NCI-H2196 (cell line): ENCODE measurements at regions not wholly inside any gene's neighbourhood (a gene's known extent, or its start where the extent isn't known, plus 50 kb on each side); places are given as distances from the start of the nearest gene placed in this dataset.
"Not testable (repeated sequence)": the region's sequence is repeated elsewhere in the genome, so short reads cannot be mapped to it uniquely, and the experiment has no call there.

Experiments used
- DNase-seq: peaks from one replicate; lab custom pipeline; 2025; ENCODE audit not compliant: unreplicated experiment; lab: John Stamatoyannopoulos, UW

DNA sequence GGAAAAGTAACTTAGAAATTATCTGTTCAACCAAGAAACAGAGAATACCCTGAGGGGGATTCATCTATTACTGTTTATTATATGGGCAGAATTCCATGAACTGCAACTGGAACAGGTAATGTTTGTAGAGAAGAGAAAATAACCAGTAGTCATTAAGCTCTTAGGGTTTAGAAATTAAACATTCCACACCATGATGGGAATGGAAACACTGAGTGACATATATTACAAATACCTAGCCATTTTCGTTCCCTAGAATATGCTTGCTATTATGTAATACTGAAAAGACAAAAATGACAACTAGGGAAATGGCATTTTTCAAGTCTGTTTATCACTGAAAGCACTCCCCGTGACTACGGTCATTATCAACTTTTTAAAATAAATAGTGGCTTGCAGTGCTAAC lies 1007.4 kb downstream of the GATA3 start:
- no peak for DNase-seq

DNA sequence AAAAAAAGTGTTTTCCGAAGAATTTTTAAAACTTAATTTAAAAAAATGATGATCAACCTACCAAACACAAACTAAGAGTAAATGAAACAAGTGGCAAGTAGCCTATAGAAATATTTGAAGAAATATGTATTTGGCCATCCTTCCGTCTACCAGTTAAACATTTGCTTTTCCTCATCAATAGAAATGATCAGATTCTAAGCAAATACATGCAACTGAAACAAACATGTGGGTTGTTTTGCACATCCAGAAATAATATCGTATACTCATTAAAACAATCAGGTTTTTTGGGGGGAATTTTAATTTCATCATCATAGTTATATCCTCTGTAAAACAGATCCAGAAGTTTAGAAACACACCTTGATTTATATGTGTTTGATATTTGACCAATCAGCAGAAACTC lies 1011.7 kb downstream of the GATA3 start:
- no peak for DNase-seq

DNA sequence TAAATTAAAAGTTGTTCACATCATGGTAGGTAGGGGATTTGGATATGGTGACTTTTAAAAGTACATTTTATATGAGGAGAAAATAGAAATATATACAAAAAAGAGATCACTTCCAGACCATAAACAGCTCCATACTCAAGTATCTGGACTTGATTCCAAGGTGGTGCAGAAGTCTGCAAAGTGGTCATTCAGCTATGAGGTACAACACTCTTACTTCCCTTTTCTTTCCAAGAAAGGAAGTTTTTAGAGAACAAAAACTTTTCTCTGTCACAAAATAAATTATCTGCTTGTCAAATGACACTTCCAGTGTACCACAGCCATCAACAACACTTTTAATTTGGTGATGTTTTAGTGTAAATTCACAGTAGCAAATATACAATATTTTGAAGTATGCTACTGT lies 1013.5 kb downstream of the GATA3 start:
- no peak for DNase-seq

DNA sequence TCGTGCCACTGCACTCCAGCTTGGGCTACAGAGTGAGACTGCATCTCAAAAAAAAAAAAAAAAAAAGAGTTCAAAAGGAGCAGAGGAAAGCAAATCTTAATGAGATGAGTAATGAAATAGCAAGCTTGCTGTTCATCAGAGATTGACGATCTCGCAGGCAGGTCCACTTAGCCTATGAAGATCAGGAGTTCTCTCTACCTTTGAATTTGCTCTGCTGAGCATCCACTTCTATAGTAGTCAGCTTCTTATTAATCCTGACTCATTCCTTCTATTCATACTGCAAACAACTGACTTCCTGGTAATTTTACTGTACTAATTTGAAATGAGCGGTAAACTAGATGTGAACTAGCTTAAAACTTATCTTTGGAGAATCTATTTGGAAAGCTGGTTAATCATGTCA lies 1014.6 kb downstream of the GATA3 start:
- DNase-seq: no peak

DNA sequence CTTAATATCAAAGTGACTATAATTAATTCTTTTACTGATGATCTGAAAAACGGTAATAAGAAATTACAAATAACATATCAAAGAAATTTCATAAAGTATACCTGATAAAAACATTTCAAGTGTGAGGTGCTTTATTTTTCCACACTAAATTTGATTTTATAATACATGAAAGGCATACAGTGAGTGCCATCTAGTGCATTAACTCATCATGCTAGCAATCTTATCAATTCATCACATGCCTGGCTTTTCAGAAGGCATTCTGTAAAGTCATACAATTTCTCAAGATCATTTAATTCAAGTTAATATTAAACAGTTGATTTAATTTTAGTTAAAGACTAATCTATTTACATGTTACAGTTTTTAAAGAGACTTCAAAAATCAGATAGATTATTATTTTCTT lies 1020.9 kb downstream of the GATA3 start:
- no peak for DNase-seq

DNA sequence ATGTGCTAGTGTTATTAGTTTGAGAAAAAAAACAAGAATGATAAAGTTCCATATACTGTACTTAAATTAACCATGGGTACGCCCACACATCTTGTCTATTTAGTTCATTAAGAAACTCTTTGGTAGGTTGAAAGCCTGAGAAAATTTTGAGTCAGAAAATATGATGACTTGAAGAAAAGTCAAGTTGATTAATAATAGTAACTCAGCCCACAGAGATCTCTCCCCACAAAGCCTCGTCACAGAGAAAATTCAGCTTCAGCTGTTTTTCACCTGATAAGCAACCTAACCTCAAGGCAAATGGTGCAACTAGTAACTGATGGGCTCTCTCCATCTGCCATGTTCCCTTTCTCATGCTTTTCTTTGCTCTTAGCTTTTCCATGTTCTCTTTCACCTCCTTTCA lies 1021.6 kb downstream of the GATA3 start:
- DNase-seq: no peak

DNA sequence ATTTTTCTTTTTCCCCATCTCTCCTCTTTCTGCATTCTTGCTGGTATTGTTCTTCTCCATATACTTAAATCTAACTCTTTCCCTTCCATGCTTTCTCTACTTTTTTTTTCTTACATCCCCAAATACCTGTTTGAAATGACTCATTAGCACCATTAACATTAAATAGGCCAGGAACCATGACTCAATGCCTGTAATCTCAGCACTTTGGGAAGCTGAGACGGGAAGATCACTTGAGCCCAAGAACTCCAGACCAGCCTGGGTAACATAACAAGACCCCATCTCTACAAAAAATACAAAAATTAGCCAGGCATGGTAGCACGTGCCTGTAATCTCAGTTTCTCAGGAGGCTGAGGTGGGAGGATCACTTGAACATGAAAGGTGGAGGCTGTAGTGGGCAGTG lies 1026.8 kb downstream of the GATA3 start:
- no peak for DNase-seq

DNA sequence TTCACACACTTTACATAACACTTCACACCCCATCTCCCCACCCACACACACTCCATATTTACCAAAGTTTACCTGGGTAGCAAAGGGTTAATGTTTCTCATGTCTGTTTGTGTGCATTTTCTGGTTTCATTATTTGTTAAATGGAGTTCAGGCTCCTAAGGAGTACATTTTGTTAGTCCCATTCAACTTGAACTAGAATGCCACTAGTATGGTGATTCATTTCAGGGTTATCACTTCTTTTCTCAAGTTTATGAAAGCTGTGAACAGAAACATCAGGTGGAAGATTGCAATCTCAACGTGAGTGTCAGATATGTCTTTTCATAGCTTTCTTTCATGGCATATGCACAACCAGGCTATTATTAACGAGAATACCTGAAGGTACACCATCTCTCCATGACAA lies 1027.5 kb downstream of the GATA3 start:
- DNase-seq: no peak

DNA sequence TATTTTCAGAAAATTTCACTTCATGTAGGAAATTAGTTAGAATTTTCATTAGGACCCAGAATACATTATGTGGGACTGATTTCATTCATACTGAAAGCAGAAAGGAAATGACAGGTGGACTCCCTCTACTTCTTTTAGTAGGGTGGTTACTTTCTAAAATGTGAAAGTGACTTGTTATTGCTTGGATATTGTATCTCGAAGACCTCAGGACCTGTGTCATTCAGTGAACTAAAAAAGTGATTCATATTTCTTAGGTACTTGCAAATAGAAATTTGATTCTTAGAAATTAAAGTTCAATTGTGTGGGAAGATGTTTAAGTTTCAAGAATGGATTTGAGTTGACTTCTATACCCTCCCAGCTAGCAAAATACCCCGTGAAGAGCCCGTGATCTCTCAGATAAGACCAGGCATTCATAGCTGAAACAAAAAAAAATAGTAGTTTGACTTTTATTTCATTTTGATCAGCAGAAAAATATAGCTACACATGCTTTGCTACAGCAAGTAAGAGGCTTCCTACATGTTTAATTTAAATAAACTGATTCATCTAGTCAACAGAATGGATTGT lies 1037.1 kb downstream of the GATA3 start:
- no peak for DNase-seq

DNA sequence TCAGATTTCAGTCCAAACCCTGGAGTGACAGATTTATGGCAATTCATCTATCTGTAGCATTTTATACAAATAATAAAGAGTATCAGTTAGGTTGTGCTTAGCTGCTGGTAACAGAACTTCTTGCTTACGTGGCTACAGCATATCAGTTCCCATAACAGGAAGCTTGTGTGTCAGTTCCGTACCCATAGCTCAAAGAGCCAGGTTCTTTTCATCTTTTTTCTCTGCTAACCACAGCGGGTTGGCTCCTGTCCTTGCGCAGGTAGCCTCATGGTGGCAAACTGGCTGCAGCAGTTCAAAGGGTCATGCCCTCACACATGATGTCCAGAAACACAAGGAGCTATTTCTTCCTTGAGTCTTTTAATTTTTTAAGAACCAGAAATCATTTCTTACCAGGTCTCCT lies 1041.8 kb downstream of the GATA3 start:
- no peak for DNase-seq

DNA sequence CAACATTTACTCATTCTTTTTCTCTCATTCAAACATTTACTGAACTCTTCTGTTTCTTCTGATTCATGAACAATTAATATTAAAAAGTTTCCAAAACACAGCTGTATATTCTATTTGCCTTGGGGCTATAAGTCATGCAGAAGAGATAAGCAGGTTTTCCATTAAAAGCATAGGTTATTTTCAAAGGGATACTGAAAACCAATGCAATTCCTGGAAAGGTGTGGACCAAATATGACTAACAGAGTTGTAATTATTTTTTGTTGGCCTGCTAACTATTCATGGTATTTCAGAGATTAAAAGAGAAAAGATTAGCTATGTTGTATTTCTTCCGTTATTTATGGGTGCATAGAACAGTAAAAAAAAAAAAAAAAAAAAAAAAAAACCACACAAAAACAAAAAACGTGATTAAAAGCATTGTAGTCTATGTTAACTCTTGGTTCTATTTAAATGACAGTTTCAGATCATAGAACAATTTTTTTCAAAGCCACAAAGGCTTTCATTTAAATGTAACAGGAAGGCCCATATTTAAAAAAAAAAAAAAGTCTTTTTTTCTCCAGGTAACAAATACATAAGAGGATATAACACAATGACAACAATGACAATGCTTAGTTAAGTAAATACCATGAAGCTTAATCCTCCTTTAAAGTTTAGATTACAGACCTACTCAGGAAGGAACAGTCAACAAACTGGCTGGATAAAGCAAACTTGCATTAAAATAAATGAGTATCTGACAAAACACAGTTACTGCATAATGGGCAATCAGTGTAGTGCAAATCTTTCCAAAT lies 1042.9 kb downstream of the GATA3 start:
- no peak for DNase-seq

DNA sequence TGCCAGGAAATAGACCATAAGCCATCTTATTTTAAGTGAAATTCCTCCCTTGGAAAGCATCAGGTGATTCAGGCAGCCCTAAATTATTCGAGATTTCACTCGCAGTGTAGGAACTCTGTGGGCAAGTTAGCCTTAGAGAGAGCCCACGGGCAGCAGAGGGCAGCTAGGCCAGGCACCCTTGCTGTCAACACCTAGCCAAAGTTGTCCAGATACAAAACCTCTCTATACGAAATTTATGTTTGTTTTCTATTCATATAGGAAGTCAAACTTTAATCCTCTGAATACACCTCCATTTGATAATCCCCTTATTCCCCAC lies 1043.5 kb downstream of the GATA3 start:
- DNase-seq: no peak

DNA sequence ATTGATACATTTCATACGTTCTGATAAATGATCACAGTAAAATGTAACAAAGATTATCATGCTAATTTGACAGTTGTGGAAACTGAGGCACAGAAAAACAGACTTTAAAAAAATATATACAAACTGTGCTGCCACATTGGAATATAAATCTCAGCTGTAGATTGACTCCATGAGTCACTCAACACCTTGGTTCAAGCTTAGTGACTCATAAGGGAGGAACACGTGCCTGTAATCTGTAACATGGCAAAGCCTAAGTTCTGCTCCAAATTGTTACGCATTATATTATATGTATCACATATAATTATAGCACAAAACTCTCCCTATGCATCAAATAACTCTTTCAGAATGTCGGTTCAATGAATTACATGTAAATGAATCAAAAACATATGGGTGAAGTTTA lies 1047.5 kb downstream of the GATA3 start:
- DNase-seq: no peak

DNA sequence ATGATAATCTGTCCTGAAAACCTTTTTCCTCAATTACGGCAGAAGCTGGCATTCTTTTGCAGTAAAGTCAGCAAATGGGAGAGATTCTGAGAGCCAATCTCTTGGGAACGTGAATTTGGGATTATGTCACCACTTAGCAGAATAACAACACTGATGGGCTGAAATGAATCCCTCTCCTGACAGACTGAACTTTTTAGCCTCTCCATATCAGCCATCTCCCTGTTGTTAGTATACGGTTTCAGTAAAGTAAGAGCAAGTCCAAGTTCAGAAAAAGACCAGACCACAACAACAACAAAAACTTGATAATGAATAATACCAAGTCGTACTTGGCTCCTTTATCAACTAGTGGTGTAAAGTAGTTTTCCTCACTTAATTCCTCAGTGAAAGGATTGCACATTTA lies 1048.8 kb downstream of the GATA3 start:
- no peak for DNase-seq

DNA sequence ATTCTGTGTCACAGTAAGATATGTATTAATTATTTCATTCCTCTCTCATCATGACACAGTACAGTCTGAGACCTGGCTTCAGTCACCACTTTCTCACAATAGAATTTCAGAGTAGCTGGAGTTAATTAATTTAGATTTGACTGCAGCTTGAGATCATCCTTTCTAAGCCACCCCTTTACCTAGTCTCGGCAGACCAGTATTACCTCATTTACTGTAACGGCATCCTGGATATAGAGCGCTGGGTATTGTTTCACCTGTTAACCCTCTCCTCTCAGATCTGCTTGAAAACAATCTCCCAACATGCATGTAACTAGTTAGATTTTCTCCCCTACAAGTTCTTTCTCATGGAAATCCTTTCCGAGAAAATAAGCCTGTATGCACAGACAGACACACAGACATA lies 1057.5 kb downstream of the GATA3 start:
- no peak for DNase-seq

DNA sequence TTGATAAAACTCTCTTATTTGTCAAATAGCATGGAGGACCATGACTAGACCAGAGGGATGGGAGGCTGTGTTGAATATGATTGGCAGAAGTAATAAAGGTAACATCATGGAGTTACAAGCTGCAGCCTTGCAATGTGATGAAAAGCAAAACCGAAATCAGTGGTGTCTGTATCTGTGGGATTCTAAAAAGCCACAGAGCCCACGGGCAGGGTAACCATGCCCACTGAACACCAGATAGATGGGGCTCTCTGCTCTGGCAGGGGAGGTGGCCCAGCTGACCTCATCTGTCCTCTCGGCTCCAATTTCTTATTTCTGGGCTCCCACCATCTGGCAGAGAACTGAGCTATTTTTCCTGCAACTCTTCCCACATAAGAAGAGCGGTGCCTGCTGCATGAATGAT lies 1072.2 kb downstream of the GATA3 start:
- no peak for DNase-seq

DNA sequence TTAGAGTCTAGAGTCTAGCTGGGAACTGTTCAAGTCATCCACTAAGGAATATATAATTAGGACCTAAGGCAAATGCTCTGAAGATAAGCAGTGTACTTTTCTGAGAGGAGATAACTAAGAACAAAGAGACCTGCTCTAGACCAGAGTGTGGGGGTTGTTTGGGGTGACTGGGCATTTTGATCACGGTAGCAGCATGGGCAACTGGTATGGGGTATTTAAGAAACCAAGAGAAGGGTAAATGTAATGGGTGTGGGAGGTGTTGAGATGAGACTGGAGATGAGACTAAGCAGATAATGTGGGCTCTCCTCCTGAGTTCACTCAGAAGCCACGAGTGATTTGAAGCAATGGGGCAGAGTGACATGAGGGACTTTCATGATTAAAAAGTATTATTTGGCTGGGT lies 1082.9 kb downstream of the GATA3 start:
- DNase-seq: no peak

DNA sequence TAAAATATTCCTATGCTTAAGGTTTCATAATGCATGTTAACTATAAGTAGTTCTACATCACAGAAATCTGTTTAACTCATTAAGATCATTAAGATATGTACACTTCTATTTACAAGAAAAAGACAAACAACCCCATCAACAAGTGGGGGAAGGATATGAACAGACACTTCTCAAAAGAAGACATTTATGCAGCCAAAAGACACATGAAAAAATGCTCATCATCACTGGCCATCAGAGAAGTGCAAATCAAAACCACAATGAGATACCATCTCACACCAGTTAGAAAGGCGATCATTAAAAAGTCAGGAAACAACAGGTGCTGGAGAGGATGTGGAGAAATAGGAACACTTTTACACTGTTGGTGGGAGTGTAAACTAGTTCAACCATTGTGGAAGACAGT lies 1084.3 kb downstream of the GATA3 start:
- not testable (repeated sequence) for DNase-seq

DNA sequence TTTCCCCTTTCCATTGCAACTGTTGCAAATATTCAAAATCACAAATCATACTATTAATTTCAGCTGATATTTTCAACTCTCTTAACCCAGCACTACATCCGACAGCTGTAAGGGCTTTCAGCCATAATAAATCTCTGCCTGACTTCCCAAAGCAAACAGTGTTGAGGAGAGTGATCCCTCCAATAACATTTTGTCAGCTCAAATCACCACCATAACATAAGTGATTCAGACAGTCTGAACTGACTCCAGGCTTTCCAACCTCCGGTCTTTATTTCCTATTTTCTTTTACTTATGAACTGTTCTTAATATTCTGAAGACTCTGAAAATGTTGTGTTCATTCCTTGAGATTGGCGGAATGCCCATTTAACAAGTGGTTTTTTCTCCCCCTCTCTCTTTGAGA lies 1085.9 kb downstream of the GATA3 start:
- no peak for DNase-seq

DNA sequence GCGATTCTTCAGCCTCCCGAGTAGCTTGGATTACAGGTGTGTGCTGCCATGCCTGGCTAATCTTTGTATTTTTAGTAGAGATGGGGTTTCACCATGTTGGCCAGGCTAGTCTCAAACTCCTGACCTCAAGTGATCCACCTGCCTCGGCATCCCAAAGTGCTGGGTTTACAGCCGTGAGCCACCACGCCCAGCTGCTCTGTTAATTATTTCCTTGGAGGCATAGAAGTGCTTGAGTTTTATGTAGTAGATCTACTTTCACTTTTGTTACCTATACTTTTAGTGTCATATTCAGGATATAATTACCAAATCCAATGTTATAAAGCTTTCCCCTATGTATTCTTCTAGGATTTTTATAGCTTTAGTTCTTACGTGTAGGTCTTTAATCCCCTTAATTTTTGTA lies 1093.0 kb downstream of the GATA3 start:
- DNase-seq: no peak

DNA sequence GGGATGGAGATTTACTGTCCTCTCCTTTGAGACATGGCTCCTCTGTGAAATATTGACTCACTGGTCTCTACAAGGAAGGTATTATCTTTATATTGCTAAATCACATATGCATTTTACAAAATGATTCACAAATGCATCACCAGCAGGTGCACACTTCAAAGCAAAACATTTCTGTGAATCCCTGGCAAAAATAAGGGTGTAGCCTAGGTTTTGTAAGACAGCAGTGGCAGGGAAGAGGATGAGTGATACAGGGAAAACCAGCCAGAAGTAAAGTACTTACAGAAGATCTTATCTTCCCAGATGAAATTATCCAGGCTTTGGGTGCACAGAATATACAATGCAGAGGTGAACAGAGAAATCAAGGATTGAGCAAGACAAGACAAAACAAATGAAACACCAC lies 1094.6 kb downstream of the GATA3 start:
- no peak for DNase-seq

DNA sequence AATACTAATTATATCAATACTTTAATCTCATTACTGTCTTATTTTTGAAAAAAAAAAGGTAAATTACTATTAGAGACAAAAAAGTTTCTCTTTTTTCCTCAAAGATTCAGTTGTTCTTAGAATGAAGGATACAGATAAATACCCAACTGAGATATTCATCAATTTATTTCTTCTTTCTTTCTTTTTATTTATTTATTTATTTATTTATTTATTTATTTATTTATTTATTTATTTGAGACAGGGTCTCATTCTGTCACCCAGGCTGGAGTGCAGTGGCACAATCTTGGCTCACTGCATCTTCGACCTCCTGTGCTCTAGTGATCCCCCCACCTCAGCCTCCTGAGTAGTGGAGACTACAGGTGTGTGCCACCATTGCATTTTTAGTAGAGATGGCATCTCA lies 1098.6 kb downstream of the GATA3 start:
- not testable (repeated sequence) for DNase-seq

DNA sequence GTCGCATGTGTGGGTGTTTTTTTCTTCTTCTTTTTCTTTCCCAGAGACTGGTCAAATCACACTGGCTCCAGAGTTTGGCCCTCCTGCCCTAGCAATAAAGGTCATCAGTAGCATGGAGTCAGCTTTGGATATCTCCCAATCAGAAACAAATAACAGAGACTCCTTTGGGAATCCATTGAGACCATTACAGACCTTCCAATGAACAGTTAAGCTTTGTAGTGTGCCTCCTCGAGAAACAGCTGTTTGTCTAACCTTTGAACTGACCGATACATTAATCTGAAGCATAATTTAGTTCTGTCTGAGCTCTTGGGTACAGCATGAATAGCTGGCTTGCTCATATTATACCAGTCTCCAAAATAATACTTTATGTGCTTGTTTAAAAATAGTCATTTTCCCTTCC lies 1103.2 kb downstream of the GATA3 start:
- DNase-seq: no peak
